SU-DHL-6 (cell line): ENCODE measurements at regions not wholly inside any gene's neighbourhood (a gene's known extent, or its start where the extent isn't known, plus 50 kb on each side); places are given as distances from the start of the nearest gene placed in this dataset.

Experiments
- H2AFZ ChIP-seq: fragments of 200-600 bp; sonication (generic); 2 replicates; pipeline ENCODE4 v1.6.1; 2014; ENCODE audit warnings: low read depth, mild to moderate bottlenecking, moderate library complexity, mixed read lengths, antibody characterized with exemption, low read length; ENCODE audit not compliant: severe bottlenecking
- H3F3A ChIP-seq: fragments of 200-600 bp; shearing (Covaris generic); 2 replicates; pipeline ENCODE4 v1.6.0; 2016; ENCODE audit warnings: antibody characterized with exemption, mild to moderate bottlenecking; ENCODE audit not compliant: insufficient read depth
- H3K27ac ChIP-seq: fragments of 200-600 bp; sonication (generic); 2 replicates; pipeline ENCODE4 v1.5.1; 2016; ENCODE audit warnings: low read depth, mild to moderate bottlenecking, low read length, moderate library complexity, mixed read lengths
- H3K27me3 ChIP-seq: fragments of 200-600 bp; sonication (generic), shearing (Covaris generic); 2 replicates; pipeline ENCODE4 v1.6.0; 2014; ENCODE audit warnings: mild to moderate bottlenecking, low read length
- H3K36me3 ChIP-seq: fragments of 200-600 bp; sonication (generic); 2 replicates; pipeline ENCODE4 v1.6.1; 2014; ENCODE audit warnings: mild to moderate bottlenecking, low read length, mixed read lengths
- H3K4me2 ChIP-seq: fragments of 300-600, 200-600 bp; shearing (Covaris generic), sonication (generic); 2 replicates; pipeline ENCODE4 v1.6.0; 2014; ENCODE audit warnings: low read length, low read depth, mild to moderate bottlenecking; ENCODE audit not compliant: poor library complexity, severe bottlenecking
- H3K4me3 ChIP-seq: fragments of 200-600 bp; sonication (generic); 2 replicates; pipeline ENCODE4 v1.5.1; 2014; ENCODE audit warnings: antibody characterized with exemption, low read length, mild to moderate bottlenecking, mixed read lengths; ENCODE audit not compliant: insufficient read depth, poor library complexity, severe bottlenecking
- H3K79me2 ChIP-seq: fragments of 200-600 bp; sonication (generic); 2 replicates; pipeline ENCODE4 v1.6.1; 2014; ENCODE audit warnings: mild to moderate bottlenecking, low read length, moderate library complexity; ENCODE audit not compliant: insufficient read depth
- H3K9ac ChIP-seq: fragments of 200-600 bp; sonication (generic); 2 replicates; pipeline ENCODE4 v1.7.0; 2014; ENCODE audit warnings: mild to moderate bottlenecking, low read length
- H3K9me2 ChIP-seq: fragments of 200-600 bp; sonication (generic); replicated peaks from 2 replicates; pipeline ENCODE4 v1.6.1; 2014; ENCODE audit warnings: low read length; ENCODE audit not compliant: insufficient read depth
- H3K9me3 ChIP-seq: fragments of 200-600 bp; sonication (generic); 2 replicates; pipeline ENCODE4 v1.6.1; 2014; ENCODE audit warnings: low read length, mixed read lengths; ENCODE audit not compliant: insufficient read depth
- H4K20me1 ChIP-seq: fragments of 200-600 bp; sonication (generic); 2 replicates; pipeline ENCODE4 v1.6.1; 2014; ENCODE audit warnings: low read depth, mild to moderate bottlenecking, antibody characterized with exemption, low read length, moderate library complexity, mixed read lengths
- EZH2phosphoT487 ChIP-seq: fragments of 200-600 bp; sonication (generic), shearing (Covaris generic); conservative IDR thresholded peaks from 2 replicates; pipeline ENCODE4 v1.6.1; 2018; ENCODE audit warnings: mild to moderate bottlenecking, antibody characterized with exemption, low read length, moderate library complexity, mixed read lengths
- TF ChIP-seq, protein P1 (sequence below): fragments of 200-600 bp; sonication (generic); IDR thresholded peaks from one replicate; pipeline ENCODE4 v1.5.1; 2017; ENCODE audit warnings: antibody characterized with exemption, mild to moderate bottlenecking, low read length, moderate library complexity; ENCODE audit not compliant: insufficient read depth, poor library complexity, severe bottlenecking

DNA sequence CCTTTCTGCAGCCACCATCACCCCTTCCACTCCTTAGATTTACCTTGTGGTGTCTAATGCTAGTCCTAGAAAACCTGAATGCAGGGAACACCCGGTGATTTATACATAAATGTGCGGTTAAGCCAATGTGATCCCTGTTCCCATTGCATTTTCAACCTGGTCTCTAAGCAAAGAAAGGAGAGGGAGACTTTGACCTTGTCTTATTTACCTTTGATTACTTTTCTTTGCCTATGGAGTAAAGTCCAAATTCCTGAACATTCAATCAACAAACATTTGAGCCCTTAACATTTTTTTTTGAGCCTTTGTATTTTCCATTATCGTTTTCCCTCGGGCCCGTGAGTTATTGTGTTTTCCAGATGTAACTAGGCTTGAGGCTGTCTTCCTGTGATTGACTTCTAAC is 233.9 kb downstream of the ZNF248 start:
- Histone ChIP-seq H3K4me3 (no peak overlapping the region), H3K9me3 (no peaks in the 10 kb centered on the region)
- TF ChIP-seq, protein P1, sequence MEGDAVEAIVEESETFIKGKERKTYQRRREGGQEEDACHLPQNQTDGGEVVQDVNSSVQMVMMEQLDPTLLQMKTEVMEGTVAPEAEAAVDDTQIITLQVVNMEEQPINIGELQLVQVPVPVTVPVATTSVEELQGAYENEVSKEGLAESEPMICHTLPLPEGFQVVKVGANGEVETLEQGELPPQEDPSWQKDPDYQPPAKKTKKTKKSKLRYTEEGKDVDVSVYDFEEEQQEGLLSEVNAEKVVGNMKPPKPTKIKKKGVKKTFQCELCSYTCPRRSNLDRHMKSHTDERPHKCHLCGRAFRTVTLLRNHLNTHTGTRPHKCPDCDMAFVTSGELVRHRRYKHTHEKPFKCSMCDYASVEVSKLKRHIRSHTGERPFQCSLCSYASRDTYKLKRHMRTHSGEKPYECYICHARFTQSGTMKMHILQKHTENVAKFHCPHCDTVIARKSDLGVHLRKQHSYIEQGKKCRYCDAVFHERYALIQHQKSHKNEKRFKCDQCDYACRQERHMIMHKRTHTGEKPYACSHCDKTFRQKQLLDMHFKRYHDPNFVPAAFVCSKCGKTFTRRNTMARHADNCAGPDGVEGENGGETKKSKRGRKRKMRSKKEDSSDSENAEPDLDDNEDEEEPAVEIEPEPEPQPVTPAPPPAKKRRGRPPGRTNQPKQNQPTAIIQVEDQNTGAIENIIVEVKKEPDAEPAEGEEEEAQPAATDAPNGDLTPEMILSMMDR: no peak
- no peak for TF ChIP-seq EZH2phosphoT487

DNA sequence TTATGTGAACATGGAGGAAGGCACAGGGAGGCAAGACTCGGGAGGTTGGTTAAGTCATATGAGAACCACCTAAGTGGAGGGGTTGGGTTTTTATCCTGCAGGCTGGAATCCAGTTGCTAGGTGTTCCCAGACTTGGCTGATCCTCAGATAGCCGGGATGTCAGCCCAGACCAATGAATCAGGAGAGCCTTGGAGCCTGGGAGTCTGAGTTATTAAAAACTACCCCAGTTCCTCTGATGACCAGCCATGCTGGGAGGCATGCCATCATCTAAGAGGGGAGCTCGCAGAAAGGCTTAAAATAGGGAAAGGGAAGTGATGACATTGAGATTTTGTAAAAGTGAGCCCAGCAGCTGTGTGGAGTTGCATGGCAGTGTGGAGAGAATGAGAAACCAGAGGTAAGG is 238.1 kb downstream of the ZNF248 start:
- Histone ChIP-seq H3K9ac (no peak overlapping the region), H3K9me2 (no peaks in the 10 kb centered on the region), H3K79me2 (no peaks in the 10 kb centered on the region), H2AFZ (no peak overlapping the region), H3K27me3 (no peaks in the 10 kb centered on the region), H3F3A (no peaks in the 10 kb centered on the region), H3K27ac (no peak overlapping the region), H3K4me3 (no peak overlapping the region), H3K4me2 (no peak overlapping the region), H4K20me1 (no peaks in the 10 kb centered on the region), H3K36me3 (no peaks in the 10 kb centered on the region), H3K9me3 (no peaks in the 10 kb centered on the region)
- TF ChIP-seq, protein P1: no peak
- no peak for TF ChIP-seq EZH2phosphoT487

More for the DNA sequence above, 233.9 kb downstream of the ZNF248 start:
- no peaks in the 10 kb centered on the region for H3K79me2 ChIP-seq
- no peaks in the 10 kb centered on the region for H4K20me1 ChIP-seq
- no peak overlapping the region for H3K9ac ChIP-seq
- no peak overlapping the region for H2AFZ ChIP-seq
- no peaks in the 10 kb centered on the region for H3F3A ChIP-seq
- no peak overlapping the region for H3K27ac ChIP-seq
- no peaks in the 10 kb centered on the region for H3K27me3 ChIP-seq
- no peaks in the 10 kb centered on the region for H3K9me2 ChIP-seq
- H3K36me3 ChIP-seq: no peaks in the 10 kb centered on the region
- no peak overlapping the region for H3K4me2 ChIP-seq

DNA sequence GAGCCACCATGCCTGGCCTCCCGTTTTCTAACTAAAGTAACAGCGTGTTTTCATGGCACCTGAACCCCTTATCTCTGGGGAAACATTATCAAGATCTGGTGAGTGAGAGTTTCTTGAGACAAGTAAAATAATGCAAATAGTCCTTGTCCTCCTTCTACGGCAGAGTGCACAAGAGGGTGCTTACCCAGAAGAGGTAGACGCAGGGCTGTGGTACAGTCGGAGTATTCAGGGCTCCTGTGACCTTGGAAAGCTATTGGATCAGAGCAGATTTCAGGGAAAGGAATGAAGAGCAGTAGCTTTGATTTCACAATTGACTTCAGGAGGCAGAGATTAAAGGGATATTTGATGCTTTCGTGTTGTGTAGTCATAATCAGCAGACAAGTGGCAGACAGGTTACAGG is 269.1 kb downstream of the ZNF248 start:
- Histone ChIP-seq H3K27me3 (no peaks in the 10 kb centered on the region), H3K4me3 (no peak overlapping the region), H3K9ac (no peak overlapping the region), H4K20me1 (no peaks in the 10 kb centered on the region), H3K9me3 (no peaks in the 10 kb centered on the region), H3F3A (no peaks in the 10 kb centered on the region), H3K36me3 (no peaks in the 10 kb centered on the region), H3K4me2 (no peak overlapping the region), H3K27ac (no peak overlapping the region), H3K9me2 (no peaks in the 10 kb centered on the region), H3K79me2 (no peaks in the 10 kb centered on the region), H2AFZ (no peak overlapping the region)
- TF ChIP-seq EZH2phosphoT487: no peak
- TF ChIP-seq, protein P1: no peak
